T-helper 1 cell treated with Interleukin-12 subunit alpha and Interleukin-12 subunit beta and Interleukin-4 antibody, amounts not matched to agents 30 μg/mL and 1 μg/mL, for 36 hours (primary cell): ENCODE measurements at regions not wholly inside any gene's neighbourhood (a gene's known extent, or its start where the extent isn't known, plus 50 kb on each side); places are given as distances from the start of the nearest gene placed in this dataset.
"Not testable (repeated sequence)": the region's sequence is repeated elsewhere in the genome, so short reads cannot be mapped to it uniquely, and the experiment has no call there.

Experiments
- H3K27ac Mint-ChIP-seq: one replicate; pipeline ENCODE4 v1.8.0; 2021; ENCODE audit warnings: mild to moderate bottlenecking, mixed read lengths
- H3K27me3 Mint-ChIP-seq: one replicate; pipeline ENCODE4 v1.8.0; 2021; ENCODE audit warnings: low read depth, mixed read lengths
- H3K36me3 Mint-ChIP-seq: one replicate; pipeline ENCODE4 v1.8.0; 2021; ENCODE audit warnings: low read depth, mixed read lengths
- H3K4me1 Mint-ChIP-seq: one replicate; pipeline ENCODE4 v1.8.0; 2021; ENCODE audit warnings: low read depth, mixed read lengths
- H3K4me3 Mint-ChIP-seq: one replicate; pipeline ENCODE4 v1.8.0; 2021; ENCODE audit warnings: mild to moderate bottlenecking, moderate library complexity, mixed read lengths
- H3K9me3 Mint-ChIP-seq: one replicate; pipeline ENCODE4 v1.8.0; 2021; ENCODE audit warnings: mixed read lengths

- Mint-ChIP-seq H3K4me1 (no peaks in the 10 kb centered on the region), H3K4me3 (no peak overlapping the region), H3K27me3 (no peaks in the 10 kb centered on the region), H3K9me3 (peaks cover 22% of the 10 kb centered on the region), H3K36me3 (no peaks in the 10 kb centered on the region), H3K27ac (no peak overlapping the region)
Measured at GRCh38 chr10:109047856-109048255, 875.5 kb downstream of the XPNPEP1 start.

- not testable (repeated sequence) for H3K27me3 Mint-ChIP-seq, H3K4me1 Mint-ChIP-seq, H3K36me3 Mint-ChIP-seq, H3K4me3 Mint-ChIP-seq, H3K27ac Mint-ChIP-seq
- H3K9me3 Mint-ChIP-seq = peaks cover 26% of the 10 kb centered on the region
Measured at GRCh38 chr10:109046427-109046826, 876.9 kb downstream of the XPNPEP1 start.

GRCh38 chr10:109040622-109041021 lies 882.7 kb downstream of the XPNPEP1 start:
- no peaks in the 10 kb centered on the region for H3K36me3 Mint-ChIP-seq
- peaks cover 10% of the 10 kb centered on the region for H3K9me3 Mint-ChIP-seq
- no peak overlapping the region for H3K4me3 Mint-ChIP-seq
- H3K27ac Mint-ChIP-seq = no peak overlapping the region
- H3K27me3 Mint-ChIP-seq = no peaks in the 10 kb centered on the region
- H3K4me1 Mint-ChIP-seq = no peaks in the 10 kb centered on the region

- Mint-ChIP-seq H3K27ac (no peak overlapping the region), H3K27me3 (no peaks in the 10 kb centered on the region), H3K4me1 (no peaks in the 10 kb centered on the region), H3K9me3 (peaks cover 10% of the 10 kb centered on the region), H3K36me3 (no peaks in the 10 kb centered on the region), H3K4me3 (no peak overlapping the region)
Measured at GRCh38 chr10:109037978-109038377, 885.3 kb downstream of the XPNPEP1 start.

GRCh38 chr10:109030581-109031210 lies 892.6 kb downstream of the XPNPEP1 start:
- no peaks in the 10 kb centered on the region for H3K27me3 Mint-ChIP-seq
- H3K36me3 Mint-ChIP-seq = no peaks in the 10 kb centered on the region
- no peaks in the 10 kb centered on the region for H3K4me1 Mint-ChIP-seq
- H3K9me3 Mint-ChIP-seq = no peaks in the 10 kb centered on the region
- H3K4me3 Mint-ChIP-seq = no peak overlapping the region
- H3K27ac Mint-ChIP-seq = no peak overlapping the region

- H3K4me3 Mint-ChIP-seq = no peak overlapping the region
- H3K4me1 Mint-ChIP-seq = no peaks in the 10 kb centered on the region
- H3K27ac Mint-ChIP-seq = no peak overlapping the region
- H3K27me3 Mint-ChIP-seq = no peaks in the 10 kb centered on the region
- H3K9me3 Mint-ChIP-seq = no peaks in the 10 kb centered on the region
- no peaks in the 10 kb centered on the region for H3K36me3 Mint-ChIP-seq
Measured at GRCh38 chr10:109029870-109030269, 893.4 kb downstream of the XPNPEP1 start.

GRCh38 chr10:109027534-109028185 lies 895.7 kb downstream of the XPNPEP1 start:
- no peak overlapping the region for H3K4me3 Mint-ChIP-seq
- H3K4me1 Mint-ChIP-seq = no peaks in the 10 kb centered on the region
- no peaks in the 10 kb centered on the region for H3K36me3 Mint-ChIP-seq
- no peak overlapping the region for H3K27ac Mint-ChIP-seq
- H3K9me3 Mint-ChIP-seq = no peaks in the 10 kb centered on the region
- H3K27me3 Mint-ChIP-seq = no peaks in the 10 kb centered on the region

GRCh38 chr10:109025172-109025571 lies 898.1 kb downstream of the XPNPEP1 start:
- H3K4me3 Mint-ChIP-seq = no peak overlapping the region
- H3K36me3 Mint-ChIP-seq = no peaks in the 10 kb centered on the region
- no peaks in the 10 kb centered on the region for H3K9me3 Mint-ChIP-seq
- no peaks in the 10 kb centered on the region for H3K27me3 Mint-ChIP-seq
- H3K27ac Mint-ChIP-seq = no peak overlapping the region
- no peaks in the 10 kb centered on the region for H3K4me1 Mint-ChIP-seq

GRCh38 chr10:109022417-109023049 lies 900.8 kb downstream of the XPNPEP1 start:
- H3K4me3 Mint-ChIP-seq = no peak overlapping the region

GRCh38 chr10:109019001-109019424 lies 904.3 kb downstream of the XPNPEP1 start:
- no peaks in the 10 kb centered on the region for H3K4me1 Mint-ChIP-seq
- H3K36me3 Mint-ChIP-seq = no peaks in the 10 kb centered on the region
- no peak overlapping the region for H3K27ac Mint-ChIP-seq
- no peak overlapping the region for H3K4me3 Mint-ChIP-seq
- no peaks in the 10 kb centered on the region for H3K27me3 Mint-ChIP-seq
- no peaks in the 10 kb centered on the region for H3K9me3 Mint-ChIP-seq

More at GRCh38 chr10:109022417-109023049, 900.8 kb downstream of the XPNPEP1 start:
- H3K36me3 Mint-ChIP-seq = no peaks in the 10 kb centered on the region
- H3K27ac Mint-ChIP-seq = no peak overlapping the region
- H3K27me3 Mint-ChIP-seq = no peaks in the 10 kb centered on the region
- H3K4me1 Mint-ChIP-seq = no peaks in the 10 kb centered on the region
- H3K9me3 Mint-ChIP-seq = no peaks in the 10 kb centered on the region

GRCh38 chr10:109007514-109007913 lies 915.8 kb downstream of the XPNPEP1 start:
- no peaks in the 10 kb centered on the region for H3K4me1 Mint-ChIP-seq
- H3K27ac Mint-ChIP-seq = no peak overlapping the region
- H3K27me3 Mint-ChIP-seq = no peaks in the 10 kb centered on the region
- no peak overlapping the region for H3K4me3 Mint-ChIP-seq
- H3K9me3 Mint-ChIP-seq = peaks cover 5% of the 10 kb centered on the region
- H3K36me3 Mint-ChIP-seq = no peaks in the 10 kb centered on the region

- Mint-ChIP-seq H3K9me3 (peaks cover 19% of the 10 kb centered on the region), H3K4me1 (no peaks in the 10 kb centered on the region), H3K27ac (no peak overlapping the region), H3K27me3 (no peaks in the 10 kb centered on the region), H3K4me3 (no peak overlapping the region), H3K36me3 (no peaks in the 10 kb centered on the region)
Measured at GRCh38 chr10:108990441-108990840, 932.9 kb downstream of the XPNPEP1 start.

- peaks cover 18% of the 10 kb centered on the region for H3K9me3 Mint-ChIP-seq
- H3K27me3 Mint-ChIP-seq = no peaks in the 10 kb centered on the region
- H3K36me3 Mint-ChIP-seq = no peaks in the 10 kb centered on the region
- H3K27ac Mint-ChIP-seq = no peak overlapping the region
- H3K4me3 Mint-ChIP-seq = no peak overlapping the region
- no peaks in the 10 kb centered on the region for H3K4me1 Mint-ChIP-seq
Measured at GRCh38 chr10:108989976-108990375, 933.3 kb downstream of the XPNPEP1 start.

- H3K4me3 Mint-ChIP-seq = no peak overlapping the region
- no peaks in the 10 kb centered on the region for H3K27me3 Mint-ChIP-seq
- no peaks in the 10 kb centered on the region for H3K9me3 Mint-ChIP-seq
- no peaks in the 10 kb centered on the region for H3K4me1 Mint-ChIP-seq
- H3K27ac Mint-ChIP-seq = no peak overlapping the region
- no peaks in the 10 kb centered on the region for H3K36me3 Mint-ChIP-seq
Measured at GRCh38 chr10:108982159-108982558, 941.2 kb downstream of the XPNPEP1 start.

GRCh38 chr10:108980869-108981268 lies 942.4 kb downstream of the XPNPEP1 start:
- Mint-ChIP-seq H3K27ac (no peak overlapping the region), H3K4me1 (no peaks in the 10 kb centered on the region), H3K36me3 (no peaks in the 10 kb centered on the region)

More at GRCh38 chr10:108980869-108981268, 942.4 kb downstream of the XPNPEP1 start:
- Mint-ChIP-seq H3K4me3 (no peak overlapping the region), H3K27me3 (no peaks in the 10 kb centered on the region), H3K9me3 (peaks cover 4% of the 10 kb centered on the region)
